Neural cell (in vitro differentiated cells): ENCODE measurements at regions not wholly inside any gene's neighbourhood (a gene's known extent, or its start where the extent isn't known, plus 50 kb on each side); places are given as distances from the start of the nearest gene placed in this dataset.

Source experiments
- CTCF ChIP-seq: fragments of 450-650 bp; IDR thresholded peaks from 2 replicates; pipeline ENCODE4 v1.5.1; 2014; ENCODE audit warnings: antibody characterized with exemption, mild to moderate bottlenecking, moderate library complexity; ENCODE audit not compliant: poor library complexity, severe bottlenecking
- EP300 ChIP-seq: fragments of 450-650 bp; conservative IDR thresholded peaks from 2 replicates; pipeline ENCODE4 v1.6.1; 2014; ENCODE audit warnings: antibody characterized with exemption, mild to moderate bottlenecking, moderate library complexity; ENCODE audit not compliant: poor library complexity, severe bottlenecking
- EZH2 ChIP-seq: fragments of 200-600, 300-800 bp; shearing (Covaris generic), sonication (generic); IDR thresholded peaks from 2 replicates; pipeline ENCODE4 v1.6.1; 2014; ENCODE audit warnings: antibody characterized with exemption, low read length, borderline replicate concordance, mild to moderate bottlenecking; ENCODE audit not compliant: insufficient read depth, poor library complexity, severe bottlenecking
- MXI1 ChIP-seq: fragments of 450-650 bp; conservative IDR thresholded peaks from 2 replicates; pipeline ENCODE4 v1.6.1; 2014; ENCODE audit warnings: antibody characterized with exemption, mild to moderate bottlenecking; ENCODE audit not compliant: poor library complexity, severe bottlenecking
- POLR2AphosphoS5 ChIP-seq: IDR thresholded peaks from 2 replicates; pipeline ENCODE4 v1.6.1; 2012
- RAD21 ChIP-seq: fragments of 450-650 bp; conservative IDR thresholded peaks from 2 replicates; pipeline ENCODE4 v1.6.1; 2014; ENCODE audit warnings: antibody characterized with exemption, mild to moderate bottlenecking, moderate library complexity
- SMC3 ChIP-seq: fragments of 450-650 bp; conservative IDR thresholded peaks from 2 replicates; pipeline ENCODE4 v1.6.1; 2014; ENCODE audit warnings: antibody characterized with exemption, mild to moderate bottlenecking, moderate library complexity; ENCODE audit not compliant: poor library complexity
- TAF1 ChIP-seq: IDR thresholded peaks from 2 replicates; pipeline ENCODE4 v1.6.1; 2012; ENCODE audit warnings: low read depth
- TF ChIP-seq, protein P1 (sequence below): IDR thresholded peaks from 2 replicates; pipeline ENCODE4 v1.6.1; 2012; ENCODE audit warnings: borderline replicate concordance

- TF ChIP-seq POLR2AphosphoS5 = no peak
- no peak for TF ChIP-seq RAD21
- no peak for TF ChIP-seq CTCF
- no peak for TF ChIP-seq EZH2
- TF ChIP-seq SMC3 = no peak
- TF ChIP-seq, protein P1, sequence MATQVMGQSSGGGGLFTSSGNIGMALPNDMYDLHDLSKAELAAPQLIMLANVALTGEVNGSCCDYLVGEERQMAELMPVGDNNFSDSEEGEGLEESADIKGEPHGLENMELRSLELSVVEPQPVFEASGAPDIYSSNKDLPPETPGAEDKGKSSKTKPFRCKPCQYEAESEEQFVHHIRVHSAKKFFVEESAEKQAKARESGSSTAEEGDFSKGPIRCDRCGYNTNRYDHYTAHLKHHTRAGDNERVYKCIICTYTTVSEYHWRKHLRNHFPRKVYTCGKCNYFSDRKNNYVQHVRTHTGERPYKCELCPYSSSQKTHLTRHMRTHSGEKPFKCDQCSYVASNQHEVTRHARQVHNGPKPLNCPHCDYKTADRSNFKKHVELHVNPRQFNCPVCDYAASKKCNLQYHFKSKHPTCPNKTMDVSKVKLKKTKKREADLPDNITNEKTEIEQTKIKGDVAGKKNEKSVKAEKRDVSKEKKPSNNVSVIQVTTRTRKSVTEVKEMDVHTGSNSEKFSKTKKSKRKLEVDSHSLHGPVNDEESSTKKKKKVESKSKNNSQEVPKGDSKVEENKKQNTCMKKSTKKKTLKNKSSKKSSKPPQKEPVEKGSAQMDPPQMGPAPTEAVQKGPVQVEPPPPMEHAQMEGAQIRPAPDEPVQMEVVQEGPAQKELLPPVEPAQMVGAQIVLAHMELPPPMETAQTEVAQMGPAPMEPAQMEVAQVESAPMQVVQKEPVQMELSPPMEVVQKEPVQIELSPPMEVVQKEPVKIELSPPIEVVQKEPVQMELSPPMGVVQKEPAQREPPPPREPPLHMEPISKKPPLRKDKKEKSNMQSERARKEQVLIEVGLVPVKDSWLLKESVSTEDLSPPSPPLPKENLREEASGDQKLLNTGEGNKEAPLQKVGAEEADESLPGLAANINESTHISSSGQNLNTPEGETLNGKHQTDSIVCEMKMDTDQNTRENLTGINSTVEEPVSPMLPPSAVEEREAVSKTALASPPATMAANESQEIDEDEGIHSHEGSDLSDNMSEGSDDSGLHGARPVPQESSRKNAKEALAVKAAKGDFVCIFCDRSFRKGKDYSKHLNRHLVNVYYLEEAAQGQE = no peak
- no peak for TF ChIP-seq EP300
- no peak for TF ChIP-seq TAF1
- no peak for TF ChIP-seq MXI1
Measured at GRCh38 chr1:55898181-55898580, 681.2 kb downstream of the PLPP3 start.
